BE2C (cell line): ENCODE measurements at regions not wholly inside any gene's neighbourhood (a gene's known extent, or its start where the extent isn't known, plus 50 kb on each side); places are given as distances from the start of the nearest gene placed in this dataset.

Experiments
- DNase-seq: peaks from one replicate; pipeline ENCODE4 v3.0.0-alpha.2; 2020
- H3K27me3 ChIP-seq: fragments of 250-450 bp; sonication (Bioruptor Pico); 2 replicates; pipeline ENCODE4 v1.5.1; 2020; ENCODE audit warnings: mild to moderate bottlenecking
- H3K36me3 ChIP-seq: fragments of 250-450 bp; sonication (Bioruptor Pico); 2 replicates; pipeline ENCODE4 v1.5.1; 2020; ENCODE audit warnings: mild to moderate bottlenecking
- H3K4me1 ChIP-seq: fragments of 250-450 bp; sonication (Bioruptor Pico); 2 replicates; pipeline ENCODE4 v1.5.1; 2020
- H3K4me3 ChIP-seq: 2 replicates; pipeline ENCODE4 v1.5.1; 2011; ENCODE audit warnings: low read depth, low read length
- H3K9me3 ChIP-seq: fragments of 250-450 bp; sonication (Bioruptor Pico); 2 replicates; pipeline ENCODE4 v1.5.1; 2020
- TF ChIP-seq, protein P1 (sequence below): IDR thresholded peaks from 2 replicates; pipeline ENCODE4 v1.5.1; 2012; ENCODE audit warnings: mild to moderate bottlenecking, low read depth, low read length

DNA sequence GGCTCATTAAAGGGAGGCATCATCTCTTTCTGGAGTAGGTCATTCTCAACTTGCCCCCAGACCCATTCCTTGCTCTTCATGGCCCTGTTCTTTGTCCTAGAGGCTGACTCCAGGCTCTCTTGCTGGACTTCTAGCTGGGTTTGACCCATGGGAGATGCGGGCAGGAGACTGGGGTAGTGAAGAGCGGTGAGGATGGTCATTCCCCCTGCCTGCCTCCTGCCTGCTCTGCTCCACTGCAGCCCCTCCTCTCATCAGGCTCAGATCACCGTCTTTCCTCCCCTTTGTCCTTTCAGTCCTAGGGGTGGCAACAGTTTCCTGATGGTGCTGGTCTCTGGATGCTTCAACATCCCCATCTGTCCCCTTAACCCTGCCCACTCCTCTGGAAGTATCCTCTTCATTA lies 170.9 kb downstream of the ABHD5 start:
- H3K4me1 ChIP-seq, result no peaks in the 10 kb centered on the region
- no peaks in the 10 kb centered on the region for H3K27me3 ChIP-seq
- DNase-seq, result no peak
- H3K9me3 ChIP-seq, result no peaks in the 10 kb centered on the region
- H3K4me3 ChIP-seq, result no peak overlapping the region
- TF ChIP-seq, protein P1, sequence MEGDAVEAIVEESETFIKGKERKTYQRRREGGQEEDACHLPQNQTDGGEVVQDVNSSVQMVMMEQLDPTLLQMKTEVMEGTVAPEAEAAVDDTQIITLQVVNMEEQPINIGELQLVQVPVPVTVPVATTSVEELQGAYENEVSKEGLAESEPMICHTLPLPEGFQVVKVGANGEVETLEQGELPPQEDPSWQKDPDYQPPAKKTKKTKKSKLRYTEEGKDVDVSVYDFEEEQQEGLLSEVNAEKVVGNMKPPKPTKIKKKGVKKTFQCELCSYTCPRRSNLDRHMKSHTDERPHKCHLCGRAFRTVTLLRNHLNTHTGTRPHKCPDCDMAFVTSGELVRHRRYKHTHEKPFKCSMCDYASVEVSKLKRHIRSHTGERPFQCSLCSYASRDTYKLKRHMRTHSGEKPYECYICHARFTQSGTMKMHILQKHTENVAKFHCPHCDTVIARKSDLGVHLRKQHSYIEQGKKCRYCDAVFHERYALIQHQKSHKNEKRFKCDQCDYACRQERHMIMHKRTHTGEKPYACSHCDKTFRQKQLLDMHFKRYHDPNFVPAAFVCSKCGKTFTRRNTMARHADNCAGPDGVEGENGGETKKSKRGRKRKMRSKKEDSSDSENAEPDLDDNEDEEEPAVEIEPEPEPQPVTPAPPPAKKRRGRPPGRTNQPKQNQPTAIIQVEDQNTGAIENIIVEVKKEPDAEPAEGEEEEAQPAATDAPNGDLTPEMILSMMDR, result no peak
- H3K36me3 ChIP-seq, result no peaks in the 10 kb centered on the region

DNA sequence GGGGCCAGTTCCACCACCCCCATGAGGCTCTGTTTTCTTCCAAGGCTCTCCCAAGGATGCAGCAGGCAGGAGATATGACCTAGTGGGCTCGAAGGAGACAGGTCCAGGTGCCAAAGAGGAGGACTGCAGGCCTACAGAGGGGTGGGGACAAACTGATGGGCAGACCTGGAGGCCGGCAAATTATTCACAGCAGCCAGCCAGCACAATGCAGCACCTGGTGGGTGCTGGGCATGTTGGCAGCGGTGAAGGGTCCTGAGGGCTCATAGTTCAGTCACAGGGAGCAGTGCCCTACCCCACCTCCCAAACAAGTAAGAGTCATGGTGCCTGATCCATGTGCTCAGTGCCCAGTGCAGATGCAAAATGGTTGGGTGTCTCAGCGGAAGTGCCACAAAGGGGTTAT lies 171.7 kb downstream of the ABHD5 start:
- DNase-seq, result no peak
- H3K36me3 ChIP-seq, result no peaks in the 10 kb centered on the region
- no peak overlapping the region for H3K4me3 ChIP-seq
- no peaks in the 10 kb centered on the region for H3K27me3 ChIP-seq
- H3K4me1 ChIP-seq, result no peaks in the 10 kb centered on the region
- H3K9me3 ChIP-seq, result no peaks in the 10 kb centered on the region
- TF ChIP-seq, protein P1, result no peak

DNA sequence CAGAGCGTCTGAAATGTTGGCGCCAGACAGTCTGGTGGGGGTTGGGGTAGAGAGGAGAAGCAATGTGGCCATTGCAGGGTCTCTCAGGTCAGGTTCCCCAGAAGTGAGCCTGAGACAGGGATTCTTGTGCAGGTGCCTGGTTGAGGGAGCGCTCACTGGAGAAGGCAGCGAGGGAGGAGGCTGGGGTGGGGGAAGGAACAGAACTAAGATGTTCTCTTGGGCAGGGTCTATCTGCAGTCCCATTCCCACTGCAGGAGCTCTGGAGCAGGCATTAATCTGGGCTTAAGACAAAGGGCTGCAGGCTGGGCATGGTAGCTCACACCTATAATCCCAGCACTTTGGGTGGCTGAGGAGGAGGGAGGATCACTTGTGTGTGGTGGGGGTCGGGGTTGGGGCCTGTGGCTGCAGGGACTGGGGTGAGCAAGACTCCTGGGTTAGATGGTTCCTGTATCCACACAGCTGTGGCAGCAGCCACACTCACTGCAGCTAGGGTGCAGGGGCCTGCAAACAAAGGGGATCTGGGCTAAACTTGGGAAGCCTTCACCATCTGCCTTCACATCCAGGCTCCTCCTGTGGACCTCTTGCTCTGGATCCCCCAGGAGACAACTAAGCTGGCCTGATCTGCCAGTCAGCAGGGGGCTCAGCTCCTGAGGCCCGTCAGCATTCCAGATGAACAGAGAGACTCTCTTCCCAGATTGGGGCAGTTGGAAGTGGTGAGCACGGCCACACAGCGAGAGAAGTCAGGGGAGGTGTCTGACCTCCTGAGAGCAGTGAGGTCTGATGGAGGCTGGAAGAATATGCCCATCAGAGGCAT lies 172.5 kb downstream of the ABHD5 start:
- TF ChIP-seq, protein P1, result no peak
- Histone ChIP-seq H3K4me1 (no peaks in the 10 kb centered on the region), H3K9me3 (no peaks in the 10 kb centered on the region), H3K27me3 (no peaks in the 10 kb centered on the region), H3K4me3 (no peak overlapping the region), H3K36me3 (no peaks in the 10 kb centered on the region)
- DNase-seq, result no peak

DNA sequence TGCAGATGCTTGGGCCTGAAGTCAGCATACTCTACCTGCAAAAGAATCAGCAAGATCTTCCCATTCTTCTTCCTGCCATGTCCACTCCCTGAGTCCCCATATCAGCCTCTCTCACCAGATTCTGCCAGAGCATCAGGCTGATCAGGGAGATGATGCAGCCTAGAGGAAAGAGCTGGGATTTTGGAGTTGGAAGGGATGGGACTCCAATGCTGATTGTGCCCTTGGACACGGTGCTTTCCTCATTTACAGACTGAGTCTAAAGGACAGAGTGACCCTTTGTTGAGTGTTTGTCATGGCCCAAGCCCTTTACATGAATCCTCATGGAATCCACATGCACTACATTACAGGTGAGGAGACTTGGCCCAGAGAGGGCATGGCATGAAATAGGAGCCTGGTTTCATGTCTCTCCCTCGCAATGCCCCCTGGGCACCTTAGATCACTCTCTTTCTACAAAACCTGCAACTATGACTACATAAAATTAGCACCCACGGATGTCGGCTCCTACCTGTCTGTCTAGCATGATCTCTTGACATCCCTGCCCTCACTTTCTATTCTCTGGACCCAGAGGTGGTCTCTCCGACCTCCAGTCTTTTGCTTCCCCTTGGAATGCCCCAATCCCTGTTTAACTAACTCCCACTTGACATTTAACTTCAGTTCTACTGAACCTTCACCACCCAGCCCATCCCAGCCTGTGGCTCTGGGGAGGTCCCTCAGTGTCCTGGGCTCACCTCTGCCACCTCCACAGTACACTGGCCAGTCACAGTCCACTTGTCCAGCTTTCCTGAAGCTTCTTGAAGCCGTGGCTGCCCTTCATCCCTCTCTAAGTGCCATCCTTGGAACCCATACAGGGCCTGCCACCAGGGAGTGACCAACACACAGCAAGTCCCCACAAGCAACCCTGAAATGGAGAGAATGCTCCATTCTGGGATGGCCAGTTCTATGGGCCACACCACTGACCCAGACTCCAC lies 173.5 kb downstream of the ABHD5 start:
- TF ChIP-seq, protein P1, result no peak
- H3K4me1 ChIP-seq, result no peaks in the 10 kb centered on the region
- no peaks in the 10 kb centered on the region for H3K27me3 ChIP-seq
- no peaks in the 10 kb centered on the region for H3K9me3 ChIP-seq
- H3K36me3 ChIP-seq, result no peaks in the 10 kb centered on the region
- no peak for DNase-seq
- H3K4me3 ChIP-seq, result no peak overlapping the region

DNA sequence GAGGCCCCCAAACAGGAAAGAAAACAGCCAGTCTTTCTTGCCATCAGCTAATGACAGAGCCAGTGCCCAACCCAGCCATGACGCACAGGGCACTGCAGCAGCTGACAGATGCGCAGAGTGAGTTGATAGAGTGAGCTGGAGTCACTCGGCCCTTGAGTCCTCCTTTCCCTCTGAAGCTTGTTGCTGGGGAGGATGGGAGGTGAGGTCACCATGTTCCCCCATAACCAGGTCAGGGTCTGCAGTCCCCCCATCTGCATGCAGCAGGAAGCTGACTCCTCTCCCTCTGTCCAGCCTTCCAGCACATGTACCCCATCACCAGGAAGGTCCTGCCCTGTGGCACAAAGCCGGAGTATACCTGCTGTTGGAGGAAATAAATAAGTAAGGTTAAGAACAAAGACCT lies 174.6 kb downstream of the ABHD5 start:
- H3K27me3 ChIP-seq, result no peaks in the 10 kb centered on the region
- H3K4me3 ChIP-seq, result no peak overlapping the region

More for the DNA sequence above, 174.6 kb downstream of the ABHD5 start:
- TF ChIP-seq, protein P1, result no peak
- H3K9me3 ChIP-seq, result no peaks in the 10 kb centered on the region
- H3K4me1 ChIP-seq, result no peaks in the 10 kb centered on the region
- DNase-seq, result no peak
- H3K36me3 ChIP-seq, result no peaks in the 10 kb centered on the region
